ENCODE measurements at regions not wholly inside any gene's neighbourhood (a gene's known extent, or its start where the extent isn't known, plus 50 kb on each side); places are given as distances from the start of the nearest gene placed in this dataset.
"Not testable (repeated sequence)": the region's sequence is repeated elsewhere in the genome, so short reads cannot be mapped to it uniquely, and the experiment has no call there.

GRCh38 chr10:57661206-57661605 lies 606.5 kb downstream of the IPMK start:
- DNase-seq: no peak

GRCh38 chr10:57657164-57657765 lies 610.4 kb downstream of the IPMK start:
- DNase-seq: peak; percentile 20

GRCh38 chr10:57654856-57655255 lies 612.8 kb downstream of the IPMK start:
- DNase-seq: no peak

- not testable (repeated sequence) for DNase-seq
Measured at GRCh38 chr10:57645108-57645507, 622.6 kb downstream of the IPMK start.

DNA sequence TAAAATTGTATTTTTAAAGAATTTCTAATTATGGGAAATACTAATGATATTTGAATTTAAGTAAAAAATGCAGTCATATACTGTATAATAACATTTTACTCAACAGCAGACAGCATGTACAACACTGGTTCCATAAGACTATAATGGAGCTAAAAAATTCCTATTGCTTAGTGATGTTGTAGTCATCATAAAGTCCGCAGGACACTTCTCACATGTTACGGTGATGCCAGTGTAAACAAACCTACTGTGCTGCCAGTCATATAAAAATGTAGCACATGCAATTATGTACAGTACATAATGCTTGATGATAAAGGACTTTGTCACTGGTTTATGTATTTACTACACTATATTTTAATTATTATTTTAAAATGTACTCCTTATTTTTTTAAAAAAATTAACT lies 629.3 kb downstream of the IPMK start:
- DNase-seq: no peak

GRCh38 chr10:57628592-57629284 lies 639.0 kb downstream of the IPMK start:
- DNase-seq: no peak

DNA sequence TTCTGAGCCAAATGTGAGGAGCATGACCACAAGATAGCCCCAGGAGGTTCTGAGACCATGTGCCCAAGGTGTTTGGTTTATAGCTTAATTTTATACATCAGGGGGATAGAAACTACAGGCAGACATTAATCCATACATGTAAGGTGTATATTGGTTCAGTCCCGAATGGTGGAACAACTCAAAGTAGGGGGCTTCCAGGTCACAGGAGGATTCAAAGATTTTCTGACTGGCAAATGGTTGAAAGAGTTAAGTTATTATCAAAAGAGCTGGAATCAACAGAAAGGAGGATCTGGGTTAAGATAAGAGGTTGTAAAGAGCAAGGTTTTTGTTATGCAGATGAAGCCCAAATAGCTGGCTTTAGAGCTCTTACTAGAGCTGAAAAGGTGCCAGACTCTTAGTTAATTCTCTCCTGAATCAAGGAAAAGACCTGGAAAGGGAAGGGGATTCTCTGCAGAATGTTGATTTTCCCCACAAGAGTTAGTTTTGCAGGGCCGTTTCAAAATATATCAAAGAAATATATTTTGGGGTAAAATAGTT lies 640.0 kb downstream of the IPMK start:
- no peak for DNase-seq

- no peak for DNase-seq
Measured at GRCh38 chr10:57624856-57625592, 642.7 kb downstream of the IPMK start.

DNA sequence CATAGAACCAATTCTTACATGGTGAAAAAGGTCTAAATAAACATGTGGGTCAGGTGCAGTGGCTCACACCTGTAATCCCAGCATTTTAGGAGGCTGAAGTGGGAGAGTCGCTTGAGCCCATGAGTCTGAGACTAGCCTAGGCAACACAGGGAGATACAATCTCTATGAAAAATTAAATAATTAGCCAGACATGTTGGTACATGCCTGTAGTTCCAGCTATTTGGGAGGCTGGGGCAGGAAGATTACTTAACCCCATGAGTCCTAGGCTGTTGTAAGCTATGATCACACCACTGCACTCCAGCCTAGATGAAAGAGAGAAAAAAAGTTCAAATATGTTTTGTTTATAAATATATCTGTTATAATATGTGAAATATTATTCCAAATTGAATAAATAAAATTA lies 643.6 kb downstream of the IPMK start:
- DNase-seq: no peak

GRCh38 chr10:57621466-57621865 lies 646.2 kb downstream of the IPMK start:
- DNase-seq: no peak

DNA sequence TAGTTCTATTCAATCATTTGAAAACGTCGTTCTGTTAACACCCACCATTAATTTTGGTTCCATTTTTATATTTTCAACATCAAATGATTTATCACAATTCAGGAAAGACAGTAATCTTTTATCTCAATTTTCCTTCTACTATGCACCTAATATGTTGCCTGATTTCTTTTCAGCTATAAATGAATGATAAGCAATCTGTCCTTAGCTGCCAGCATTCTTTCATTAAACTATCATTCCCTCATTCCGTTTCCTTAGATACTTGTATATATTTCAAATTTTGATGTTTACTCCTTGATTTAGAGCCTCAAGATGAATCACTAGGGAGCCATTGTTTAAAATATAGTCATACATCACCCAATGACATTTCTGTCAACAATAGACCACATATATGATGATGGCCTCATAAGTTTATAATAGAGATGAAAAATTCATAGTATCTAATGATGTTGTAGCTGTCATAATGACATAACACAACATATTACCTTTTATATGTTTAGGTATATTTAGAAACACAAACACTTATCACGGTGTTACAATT lies 661.7 kb downstream of the IPMK start:
- no peak for DNase-seq

DNA sequence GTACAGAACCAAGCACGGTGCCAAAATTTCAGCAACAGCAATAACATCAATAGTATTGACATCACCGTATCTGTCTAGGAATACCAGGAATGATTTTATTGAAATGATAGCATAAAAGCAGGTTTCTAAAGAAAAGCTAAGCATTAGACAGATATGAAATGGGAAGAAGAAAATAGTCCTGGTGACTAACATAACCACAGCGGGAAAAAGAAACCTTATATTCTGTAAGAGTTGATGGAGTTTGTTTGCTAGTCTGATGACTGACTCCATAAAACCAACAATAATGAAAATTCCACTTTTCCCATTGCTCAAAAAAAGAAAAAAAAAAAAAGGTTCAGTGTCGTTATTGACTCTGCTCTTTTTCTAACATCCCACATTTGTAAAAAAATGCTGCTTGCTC lies 668.3 kb downstream of the IPMK start:
- no peak for DNase-seq

- no peak for DNase-seq
Measured at GRCh38 chr10:57593983-57594573, 673.6 kb downstream of the IPMK start.

- DNase-seq: no peak
Measured at GRCh38 chr10:57579926-57580325, 687.8 kb downstream of the IPMK start.

DNA sequence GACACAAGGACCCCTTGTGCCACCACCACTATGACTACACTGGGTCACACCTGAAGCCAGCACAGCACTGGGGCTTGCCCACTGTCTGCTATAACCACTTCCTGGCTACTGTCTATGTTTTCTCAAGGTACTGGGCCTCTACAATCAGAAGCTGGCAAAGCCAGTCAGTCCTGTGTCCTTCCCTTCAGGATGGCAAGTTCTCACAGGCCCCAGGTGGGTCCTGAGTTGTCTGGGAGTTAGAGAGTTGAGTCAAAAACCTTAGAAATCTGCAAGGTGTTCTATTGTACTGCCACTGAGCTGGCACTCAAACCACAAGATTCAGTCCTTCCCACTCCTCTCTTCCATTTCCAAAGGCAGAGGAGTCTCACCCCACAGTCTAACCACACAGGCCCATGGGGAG lies 705.5 kb downstream of the IPMK start:
- DNase-seq: no peak

DNA sequence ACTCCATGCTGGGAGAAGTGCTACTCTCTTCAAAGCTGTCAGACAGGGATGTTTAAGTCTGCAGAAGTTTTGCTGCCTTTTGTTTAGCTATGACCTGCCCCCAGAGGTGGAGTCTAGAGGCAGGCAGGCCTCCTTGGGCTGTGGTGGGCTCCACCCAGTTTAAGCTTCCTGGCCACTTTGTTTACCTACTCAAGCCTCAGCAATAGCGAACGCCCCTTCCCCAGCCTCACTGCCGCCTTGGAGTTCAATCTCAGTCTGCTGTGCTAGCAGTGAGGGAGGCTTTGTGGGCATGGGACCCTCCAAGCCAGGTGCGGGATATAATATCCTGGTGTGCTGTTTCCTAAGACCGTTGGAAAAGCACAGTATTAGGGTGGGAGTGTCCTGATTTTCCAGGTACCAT lies 715.9 kb downstream of the IPMK start:
- not testable (repeated sequence) for DNase-seq

DNA sequence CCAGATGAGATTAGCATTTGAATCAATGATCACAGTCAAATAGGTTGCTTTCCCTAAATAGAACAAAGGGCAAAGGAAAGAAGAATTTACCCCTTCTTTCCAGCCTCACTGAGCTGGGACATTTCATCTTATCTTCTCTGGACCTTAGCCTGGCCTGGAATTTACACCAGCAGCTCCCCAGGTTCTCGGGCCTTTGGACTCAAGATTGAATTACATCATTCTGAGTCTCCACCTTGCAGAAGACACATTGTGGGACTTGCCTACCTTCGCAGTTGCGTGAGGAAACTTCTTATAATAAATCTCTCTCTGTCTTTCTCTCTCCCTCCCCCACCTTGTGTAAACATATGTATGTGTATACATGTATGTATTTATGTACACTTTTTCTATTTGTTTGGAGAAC lies 732.4 kb downstream of the IPMK start:
- DNase-seq: no peak

- DNase-seq: no peak
Measured at GRCh38 chr10:57513637-57514036, 754.1 kb downstream of the IPMK start.

DNA sequence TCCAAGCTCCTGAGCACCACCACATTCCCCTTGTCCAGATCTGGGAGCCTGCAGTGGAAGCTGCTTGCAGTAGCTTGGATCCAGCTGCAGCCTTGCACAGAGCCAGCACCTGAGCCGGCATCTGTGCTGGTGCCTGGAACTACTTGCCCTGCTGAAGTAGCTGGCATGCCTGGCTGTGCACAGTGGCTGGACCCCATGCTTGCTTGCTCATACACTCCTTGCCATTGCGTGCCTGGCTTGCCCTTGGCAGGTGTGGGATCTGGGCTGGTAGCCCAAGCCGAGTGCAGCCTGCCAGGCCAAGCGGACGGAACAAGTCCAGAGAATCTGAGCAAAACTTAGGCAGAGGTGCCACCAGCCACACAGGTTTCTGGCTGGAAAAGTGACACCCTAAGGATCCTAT lies 759.9 kb downstream of the IPMK start:
- no peak for DNase-seq

- DNase-seq: no peak
Measured at GRCh38 chr10:57506414-57507094, 761.1 kb downstream of the IPMK start.

- no peak for DNase-seq
Measured at GRCh38 chr10:57494486-57494885, 773.2 kb downstream of the IPMK start.

DNA sequence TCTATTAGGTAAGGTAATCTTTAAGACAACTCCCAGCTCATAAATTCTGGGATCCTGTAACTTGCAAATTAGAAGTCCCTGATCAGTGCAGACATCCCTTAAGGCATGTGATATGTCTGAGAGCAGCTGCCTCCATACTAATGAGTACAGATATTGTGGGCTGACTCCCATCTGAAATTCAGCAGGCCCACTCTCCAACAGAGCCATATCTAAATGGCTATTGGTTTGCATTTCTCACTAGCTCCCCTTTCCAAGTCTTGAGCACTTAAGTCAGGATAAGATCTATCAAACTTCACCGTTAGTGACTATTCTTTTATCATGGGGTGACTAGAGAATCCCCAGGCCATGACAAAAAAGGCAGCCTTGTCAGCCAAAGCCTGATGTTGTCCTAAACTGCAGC lies 785.4 kb downstream of the IPMK start:
- no peak for DNase-seq
